HAP-1 (cell line): ENCODE measurements at regions not wholly inside any gene's neighbourhood (a gene's known extent, or its start where the extent isn't known, plus 50 kb on each side); places are given as distances from the start of the nearest gene placed in this dataset.

ENCODE experiments used
- DNase-seq, 2 experiments: peaks; one replicate each; pipeline ENCODE4 v3.0.0-alpha.2; 2016 to 2020; ENCODE audit warnings: low spot score in 2 of 2
- H3K27me3 ChIP-seq: fragments of 250-450 bp; sonication (Bioruptor Pico); 2 replicates; pipeline ENCODE4 v1.5.1; 2020; ENCODE audit warnings: low read depth, mild to moderate bottlenecking, moderate library complexity
- H3K36me3 ChIP-seq: fragments of 250-450 bp; sonication (Bioruptor Pico); replicated peaks from 2 replicates; pipeline ENCODE4 v1.5.1; 2020; ENCODE audit warnings: mild to moderate bottlenecking
- H3K4me1 ChIP-seq: fragments of 250-450 bp; sonication (Bioruptor Pico); 2 replicates; pipeline ENCODE4 v1.5.1; 2020; ENCODE audit warnings: mild to moderate bottlenecking
- H3K4me3 ChIP-seq: fragments of 250-450 bp; sonication (Bioruptor Pico); 2 replicates; pipeline ENCODE4 v1.5.1; 2020; ENCODE audit warnings: mild to moderate bottlenecking, moderate library complexity
- H3K9me3 ChIP-seq: fragments of 250-450 bp; sonication (Bioruptor Pico); 2 replicates; pipeline ENCODE4 v1.5.1; 2020; ENCODE audit warnings: mild to moderate bottlenecking, moderate library complexity
- in situ Hi-C: fragments of 300-500 bp; cut with MboI; formaldehyde crosslinking; loops from 3 replicates; pipeline ENCODE4 v1.14.3; 2020; ENCODE audit warnings: low sequenced_read_pairs, inconsistent platforms, mixed read lengths

GRCh38 chr11:128310005-128310404 is 277.4 kb downstream of the ETS1 start:
- Histone ChIP-seq H3K36me3 (no peaks in the 10 kb centered on the region), H3K4me1 (no peaks in the 10 kb centered on the region), H3K27me3 (peaks cover 8% of the 10 kb centered on the region; the same call in 1 of the 2 replicates), H3K4me3 (no peak overlapping the region), H3K9me3 (no peaks in the 10 kb centered on the region)
- DNase-seq, result no peak
- in situ Hi-C loops, result no loop called here

GRCh38 chr11:128308794-128309193 is 278.6 kb downstream of the ETS1 start:
- peaks cover 8% of the 10 kb centered on the region; the same call in 1 of the 2 replicates for H3K27me3 ChIP-seq
- H3K4me1 ChIP-seq, result no peaks in the 10 kb centered on the region
- in situ Hi-C loops, result no loop called here
- no peak overlapping the region for H3K4me3 ChIP-seq
- DNase-seq, result no peak
- H3K36me3 ChIP-seq, result no peaks in the 10 kb centered on the region
- H3K9me3 ChIP-seq, result no peaks in the 10 kb centered on the region

GRCh38 chr11:128305588-128305987 is 281.8 kb downstream of the ETS1 start:
- in situ Hi-C loops, result no loop called here
- Histone ChIP-seq H3K27me3 (peaks cover 8% of the 10 kb centered on the region; the same call in 1 of the 2 replicates), H3K36me3 (no peaks in the 10 kb centered on the region), H3K4me1 (no peaks in the 10 kb centered on the region), H3K4me3 (no peak overlapping the region), H3K9me3 (no peaks in the 10 kb centered on the region)
- no peak for DNase-seq

- peaks cover 8% of the 10 kb centered on the region; the same call in 1 of the 2 replicates for H3K27me3 ChIP-seq
- no peaks in the 10 kb centered on the region for H3K9me3 ChIP-seq
- H3K4me3 ChIP-seq, result no peak overlapping the region
- H3K36me3 ChIP-seq, result no peaks in the 10 kb centered on the region
- in situ Hi-C loops, result no loop called here
- H3K4me1 ChIP-seq, result no peaks in the 10 kb centered on the region
- no peak for DNase-seq
Measured at GRCh38 chr11:128304666-128305485, 282.5 kb downstream of the ETS1 start.

- no peaks in the 10 kb centered on the region for H3K9me3 ChIP-seq
- in situ Hi-C loops, result no loop called here
- H3K27me3 ChIP-seq, result peaks cover 8% of the 10 kb centered on the region; the same call in 1 of the 2 replicates
- no peaks in the 10 kb centered on the region for H3K4me1 ChIP-seq
- H3K36me3 ChIP-seq, result no peaks in the 10 kb centered on the region
- DNase-seq, result no peak
- H3K4me3 ChIP-seq, result no peak overlapping the region
Measured at GRCh38 chr11:128304116-128304515, 283.2 kb downstream of the ETS1 start.

GRCh38 chr11:128303383-128303782 is 284.0 kb downstream of the ETS1 start:
- H3K36me3 ChIP-seq, result no peaks in the 10 kb centered on the region
- DNase-seq, result no peak
- in situ Hi-C loops, result no loop called here
- H3K4me1 ChIP-seq, result no peaks in the 10 kb centered on the region
- H3K27me3 ChIP-seq, result peaks cover 8% of the 10 kb centered on the region; the same call in 1 of the 2 replicates
- H3K4me3 ChIP-seq, result no peak overlapping the region
- no peaks in the 10 kb centered on the region for H3K9me3 ChIP-seq

GRCh38 chr11:128302425-128303186 is 284.8 kb downstream of the ETS1 start:
- no peak overlapping the region for H3K4me3 ChIP-seq
- no peaks in the 10 kb centered on the region for H3K9me3 ChIP-seq
- in situ Hi-C loops, result no loop called here
- H3K4me1 ChIP-seq, result no peaks in the 10 kb centered on the region
- H3K36me3 ChIP-seq, result no peaks in the 10 kb centered on the region
- peaks cover 1% of the 10 kb centered on the region; the same call in 1 of the 2 replicates for H3K27me3 ChIP-seq
- DNase-seq, result no peak

- in situ Hi-C loops, result no loop called here
- H3K9me3 ChIP-seq, result no peaks in the 10 kb centered on the region
- H3K27me3 ChIP-seq, result no peaks in the 10 kb centered on the region; the same call in 1 of the 2 replicates
- no peaks in the 10 kb centered on the region for H3K4me1 ChIP-seq
- no peak for DNase-seq
- H3K36me3 ChIP-seq, result no peaks in the 10 kb centered on the region
- H3K4me3 ChIP-seq, result no peak overlapping the region
Measured at GRCh38 chr11:128301756-128302155, 285.6 kb downstream of the ETS1 start.

- no peak overlapping the region for H3K4me3 ChIP-seq
- in situ Hi-C loops, result no loop called here
- H3K9me3 ChIP-seq, result no peaks in the 10 kb centered on the region
- no peaks in the 10 kb centered on the region for H3K36me3 ChIP-seq
- no peaks in the 10 kb centered on the region; the same call in 1 of the 2 replicates for H3K27me3 ChIP-seq
- DNase-seq, result no peak
- H3K4me1 ChIP-seq, result no peaks in the 10 kb centered on the region
Measured at GRCh38 chr11:128300785-128301184, 286.6 kb downstream of the ETS1 start.

- DNase-seq, result no peak
- Histone ChIP-seq H3K4me3 (no peak overlapping the region), H3K36me3 (no peaks in the 10 kb centered on the region), H3K27me3 (no peaks in the 10 kb centered on the region), H3K9me3 (no peaks in the 10 kb centered on the region), H3K4me1 (no peaks in the 10 kb centered on the region)
- in situ Hi-C loops, result no loop called here
Measured at GRCh38 chr11:128299132-128299726, 288.1 kb downstream of the ETS1 start.

- in situ Hi-C loops, result no loop called here
- DNase-seq, result no peak
- H3K4me1 ChIP-seq, result no peaks in the 10 kb centered on the region
- no peaks in the 10 kb centered on the region for H3K36me3 ChIP-seq
- H3K27me3 ChIP-seq, result no peaks in the 10 kb centered on the region
- H3K4me3 ChIP-seq, result no peak overlapping the region
- H3K9me3 ChIP-seq, result no peaks in the 10 kb centered on the region
Measured at GRCh38 chr11:128298271-128298670, 289.1 kb downstream of the ETS1 start.

- Histone ChIP-seq H3K9me3 (no peaks in the 10 kb centered on the region), H3K36me3 (no peaks in the 10 kb centered on the region), H3K4me3 (no peak overlapping the region), H3K27me3 (no peaks in the 10 kb centered on the region), H3K4me1 (no peaks in the 10 kb centered on the region)
- in situ Hi-C loops, result no loop called here
- no peak for DNase-seq
Measured at GRCh38 chr11:128297805-128298204, 289.6 kb downstream of the ETS1 start.

GRCh38 chr11:128297091-128297651 is 290.2 kb downstream of the ETS1 start:
- no peaks in the 10 kb centered on the region for H3K9me3 ChIP-seq
- DNase-seq, result no peak
- no peaks in the 10 kb centered on the region for H3K36me3 ChIP-seq
- H3K4me3 ChIP-seq, result no peak overlapping the region
- in situ Hi-C loops, result no loop called here
- no peaks in the 10 kb centered on the region for H3K4me1 ChIP-seq
- no peaks in the 10 kb centered on the region; the same call in 1 of the 2 replicates for H3K27me3 ChIP-seq
